Body of pancreas (tissue), 4 donors: ENCODE measurements at regions not wholly inside any gene's neighbourhood (a gene's known extent, or its start where the extent isn't known, plus 50 kb on each side); places are given as distances from the start of the nearest gene placed in this dataset. TPM values are rescaled to one million over a fixed set of nuclear protein-coding genes. Genes with fewer than 3 reads are reported as not detected.
A peak's percentile ranks its signal among the peaks of the same experiment; 100 is the strongest.

ENCODE experiments used
- ATAC-seq: fragments of 150-250 bp; one replicate; pipeline ENCODE4 v1.9.1; 2016
- DNase-seq, 4 donors: peaks; one replicate each; pipeline ENCODE4 v3.0.0-alpha.2; 2019
- H3K27ac ChIP-seq, 4 donors: fragments of 200-600 bp; sonication (generic); 1 replicate in 3 of 4; 2 replicates in 1 of 4; pipeline versions ENCODE4 v1.5.1 to v1.6.1; 2016 to 2019; ENCODE audit warnings: mild to moderate bottlenecking in 1 of 4, mixed read lengths in 1 of 4, moderate library complexity in 1 of 4
- H3K27me3 ChIP-seq, 2 donors: fragments of 200-600 bp; sonication (generic); one replicate each; pipeline ENCODE4 v1.6.0; 2016; ENCODE audit warnings: mild to moderate bottlenecking in 1 of 2
- H3K36me3 ChIP-seq, 2 donors: fragments of 200-600 bp; sonication (generic); replicated peaks in 1 of 2; 2 replicates each; pipeline ENCODE4 v1.5.1; 2016; ENCODE audit warnings: low read depth in 2 of 2; ENCODE audit not compliant: insufficient read depth in 1 of 2
- H3K4me1 ChIP-seq: fragments of 200-600 bp; sonication (generic); one replicate; pipeline ENCODE4 v1.6.0; 2016
- H3K4me3 ChIP-seq, 2 donors: fragments of 200-600 bp; sonication (generic); 1 replicate in 1 of 2; 2 replicates in 1 of 2; pipeline ENCODE4 v1.5.1; 2016 to 2019
- H3K9me3 ChIP-seq, 3 donors: fragments of 200-600 bp; sonication (generic); 1 replicate in 2 of 3; 2 replicates in 1 of 3; pipeline ENCODE4 v1.5.1; 2016
- CTCF ChIP-seq, 7 experiments: fragments of 450-650 bp in 4 of 7; fragments of 200-600 bp in 3 of 7; sonication (generic) in 3 of 7; IDR thresholded peaks; one replicate each; pipeline ENCODE4 v1.5.1; 2016 to 2019; ENCODE audit warnings: antibody characterized with exemption in 7 of 7
- POLR2A ChIP-seq, 3 donors: fragments of 450-650 bp; IDR thresholded peaks; one replicate each; pipeline ENCODE4 v1.6.1; 2016; ENCODE audit warnings: antibody characterized with exemption in 3 of 3, mild to moderate bottlenecking in 2 of 3
- WGBS, 2 donors: methylation state at CpG; one replicate each; pipeline ENCODE4 v1.1.5; 2017; 5-methylcytosine and 5-hydroxymethylcytosine counted together
- intact Hi-C: fragments of 100-400 bp; cut with DNase I; formaldehyde crosslinking; loops from one replicate; pipeline ENCODE4 v1.15.1; 2023
- small RNA-seq: library from RNA; depleted of rRNA; stranded (forward); fragments of <200 nt; gene quantifications from one replicate; pipeline ENCODE3, GENCODE V24; 2016

- intact Hi-C loops: no loop called here
- H3K36me3 ChIP-seq: no peaks in the 10 kb centered on the region
- no peak for TF ChIP-seq POLR2A (IDR thresholded peaks at IDR 0.05)
- TF ChIP-seq CTCF (IDR thresholded peaks at IDR 0.05): no peak
- H3K4me3 ChIP-seq: no peak overlapping the region
- DNase-seq (no peak), ATAC-seq (no peak)
- 52 to 59% methylated on average over 2 of the region's 2 CpGs for WGBS, 2 donors
- no peaks in the 10 kb centered on the region for H3K9me3 ChIP-seq
- H3K27me3 ChIP-seq: no peaks in the 10 kb centered on the region
- no peaks in the 10 kb centered on the region for H3K4me1 ChIP-seq
- no peak overlapping the region for H3K27ac ChIP-seq
These were observed 67.8 kb upstream of the PLSCR5 start for GRCh38 chr3:146672941-146673340.

GRCh38 chr3:146664403-146664802 lies 59.3 kb upstream of the PLSCR5 start:
- intact Hi-C loops: no loop called here
- DNase-seq: no peak
- Histone ChIP-seq H3K36me3 (no peaks in the 10 kb centered on the region), H3K4me1 (no peaks in the 10 kb centered on the region), H3K27ac (no peak overlapping the region), H3K9me3 (no peaks in the 10 kb centered on the region), H3K27me3 (no peaks in the 10 kb centered on the region), H3K4me3 (no peak overlapping the region)
- no peak for ATAC-seq
- 66 to 71% methylated on average over 4 of the region's 4 CpGs for WGBS, 2 donors
- TF ChIP-seq CTCF (IDR thresholded peaks at IDR 0.05) (no peak), POLR2A (IDR thresholded peaks at IDR 0.05) (no peak)

- no peak overlapping the region for H3K4me3 ChIP-seq
These were observed 53.7 kb upstream of the PLSCR5 start for GRCh38 chr3:146658841-146659240.

GRCh38 chr3:146655333-146655996 lies 50.3 kb upstream of the PLSCR5 start:
- TF ChIP-seq POLR2A (IDR thresholded peaks at IDR 0.05) (no peak), CTCF (IDR thresholded peaks at IDR 0.05) (no peak)
- no peak overlapping the region for H3K4me3 ChIP-seq
- no peaks in the 10 kb centered on the region for H3K9me3 ChIP-seq
- 10 to 12% methylated on average over 3 of the region's 3 CpGs for WGBS, 2 donors
- peak overlapping the region in 2 of 4 donors; percentile 14 to 21 for H3K27ac ChIP-seq
- intact Hi-C loops: no loop called here
- H3K4me1 ChIP-seq: no peaks in the 10 kb centered on the region
- peak in 2 of 4 donors; percentile 12 to 13 for DNase-seq
- H3K36me3 ChIP-seq: no peaks in the 10 kb centered on the region
- ATAC-seq: peak; percentile 79
- H3K27me3 ChIP-seq: no peaks in the 10 kb centered on the region

More at GRCh38 chr3:146658841-146659240, 53.7 kb upstream of the PLSCR5 start:
- intact Hi-C loops: no loop called here
- no peak overlapping the region for H3K27ac ChIP-seq
- H3K9me3 ChIP-seq: no peaks in the 10 kb centered on the region
- ATAC-seq (no peak), DNase-seq (no peak)
- 74 to 86% methylated on average over 1 to 2 of the region's 2 CpGs for WGBS, 2 donors
- no peaks in the 10 kb centered on the region for H3K27me3 ChIP-seq
- TF ChIP-seq POLR2A (IDR thresholded peaks at IDR 0.05): no peak
- no peak for TF ChIP-seq CTCF (IDR thresholded peaks at IDR 0.05)
- H3K36me3 ChIP-seq: no peaks in the 10 kb centered on the region
- H3K4me1 ChIP-seq: no peaks in the 10 kb centered on the region

Small RNA genes in the stretch of these regions (small RNA-seq; reads per million reads assigned to genes)
- gene RNU6-505P: not detected
